IPS-20b (cell line): ENCODE measurements at regions not wholly inside any gene's neighbourhood (a gene's known extent, or its start where the extent isn't known, plus 50 kb on each side); places are given as distances from the start of the nearest gene placed in this dataset.
"Not testable (repeated sequence)": the region's sequence is repeated elsewhere in the genome, so short reads cannot be mapped to it uniquely, and the experiment has no call there.

Experiments
- H3K27ac ChIP-seq: one replicate; pipeline ENCODE4 v1.5.1; 2013; ENCODE audit warnings: low read length
- H3K27me3 ChIP-seq: 2 replicates; pipeline ENCODE4 v1.6.1; 2013; ENCODE audit warnings: mild to moderate bottlenecking, low read length, inconsistent platforms; ENCODE audit not compliant: insufficient read depth
- H3K36me3 ChIP-seq: 2 replicates; pipeline ENCODE4 v1.6.1; 2013; ENCODE audit warnings: low read depth, mild to moderate bottlenecking, inconsistent platforms, low read length, moderate library complexity; ENCODE audit not compliant: insufficient read depth
- H3K4me1 ChIP-seq: 2 replicates; pipeline ENCODE4 v1.6.1; 2013; ENCODE audit warnings: mild to moderate bottlenecking, control low read depth, inconsistent platforms, low read length, moderate library complexity; ENCODE audit not compliant: insufficient read depth
- H3K4me3 ChIP-seq: 2 replicates; pipeline ENCODE4 v1.5.1; 2013; ENCODE audit warnings: mild to moderate bottlenecking, low read length, inconsistent platforms
- H3K9ac ChIP-seq: 2 replicates; pipeline ENCODE4 v1.6.1; 2013; ENCODE audit warnings: low read depth, mild to moderate bottlenecking, inconsistent platforms, low read length, moderate library complexity
- H3K9me3 ChIP-seq: 2 replicates; pipeline ENCODE4 v1.6.1; 2013; ENCODE audit warnings: mild to moderate bottlenecking, low read depth, low read length, inconsistent platforms; ENCODE audit not compliant: insufficient read depth

DNA sequence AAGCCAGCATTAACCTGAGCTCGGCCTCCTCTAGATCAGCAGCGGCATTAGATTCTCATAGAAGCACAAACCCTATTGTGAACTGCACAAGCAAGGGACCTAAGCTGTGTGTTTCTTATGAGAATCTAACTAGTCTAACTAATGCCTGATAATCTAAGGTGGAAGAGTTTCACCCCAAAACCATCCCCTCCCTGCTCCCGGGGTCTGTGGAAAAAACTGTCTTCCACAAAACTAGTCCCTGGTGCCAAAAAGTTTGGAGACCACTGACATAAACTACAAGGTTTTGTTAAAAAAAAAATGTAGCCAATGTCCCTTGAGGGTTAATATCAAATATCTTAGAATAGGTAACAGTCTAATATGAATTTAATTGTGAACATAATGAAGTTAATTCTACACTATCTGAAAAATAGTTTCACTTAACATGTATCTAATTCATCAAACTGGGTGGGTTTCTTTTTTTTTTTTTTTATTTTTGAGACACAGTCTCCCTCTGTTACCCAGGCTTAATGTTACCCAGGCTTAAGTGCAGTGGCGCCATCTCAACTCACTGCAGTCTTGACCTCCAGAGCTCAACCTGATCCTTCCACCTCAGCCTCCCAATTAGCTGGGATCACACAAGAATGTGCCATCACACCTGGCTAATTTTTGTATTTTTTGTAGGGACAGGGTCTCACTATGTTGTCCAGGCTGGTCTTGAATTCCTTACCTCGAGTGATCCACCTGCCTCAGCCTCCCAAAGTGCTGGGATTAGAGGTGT lies 4752.2 kb upstream of the OR11H1 start:
- not testable (repeated sequence) for H3K4me1 ChIP-seq, H3K27ac ChIP-seq, H3K36me3 ChIP-seq, H3K9ac ChIP-seq, H3K27me3 ChIP-seq, H3K4me3 ChIP-seq
- H3K9me3 ChIP-seq: peaks cover 91% of the 10 kb centered on the region

GRCh38 chr22:10776358-10776729 lies 4751.6 kb upstream of the OR11H1 start:
- H3K9ac ChIP-seq, H3K4me3 ChIP-seq, H3K4me1 ChIP-seq, H3K36me3 ChIP-seq, H3K27me3 ChIP-seq, H3K27ac ChIP-seq: not testable (repeated sequence)
- H3K9me3 ChIP-seq: peaks cover 91% of the 10 kb centered on the region

- peaks cover 94% of the 10 kb centered on the region for H3K9me3 ChIP-seq
- not testable (repeated sequence) for H3K4me1 ChIP-seq, H3K36me3 ChIP-seq, H3K27ac ChIP-seq, H3K27me3 ChIP-seq, H3K9ac ChIP-seq, H3K4me3 ChIP-seq
Observed at GRCh38 chr22:10777733-10778132, 4750.3 kb upstream of the OR11H1 start.

GRCh38 chr22:10778296-10778814 lies 4749.6 kb upstream of the OR11H1 start:
- Histone ChIP-seq H3K27ac (no peak overlapping the region), H3K36me3 (no peaks in the 10 kb centered on the region), H3K9me3 (peaks cover 94% of the 10 kb centered on the region)

DNA sequence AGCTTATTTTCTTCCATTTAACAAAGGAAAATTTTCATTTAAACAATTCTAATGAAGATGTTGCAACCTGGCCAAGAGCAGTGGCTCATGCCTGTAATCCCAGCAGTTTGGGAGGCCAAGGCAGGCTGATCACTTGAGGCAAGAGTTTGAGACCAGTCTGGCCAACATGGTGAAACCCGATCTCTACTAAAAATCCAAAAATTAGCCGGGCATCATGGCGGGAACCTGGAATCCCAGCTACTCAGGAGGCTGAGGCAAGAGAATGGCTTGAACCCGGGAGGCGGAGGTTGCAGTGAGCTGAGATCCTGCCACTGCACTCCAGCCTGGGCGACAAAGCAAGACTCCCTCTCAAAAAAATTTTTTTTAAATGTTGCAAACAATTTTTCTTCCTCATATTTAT lies 4748.8 kb upstream of the OR11H1 start:
- H3K9me3 ChIP-seq: peaks cover 96% of the 10 kb centered on the region
- not testable (repeated sequence) for H3K27ac ChIP-seq, H3K4me1 ChIP-seq, H3K36me3 ChIP-seq, H3K27me3 ChIP-seq, H3K4me3 ChIP-seq, H3K9ac ChIP-seq

More at GRCh38 chr22:10778296-10778814, 4749.6 kb upstream of the OR11H1 start:
- H3K9ac ChIP-seq: no peak overlapping the region
- no peaks in the 10 kb centered on the region for H3K27me3 ChIP-seq
- no peaks in the 10 kb centered on the region for H3K4me1 ChIP-seq
- H3K4me3 ChIP-seq: no peak overlapping the region

DNA sequence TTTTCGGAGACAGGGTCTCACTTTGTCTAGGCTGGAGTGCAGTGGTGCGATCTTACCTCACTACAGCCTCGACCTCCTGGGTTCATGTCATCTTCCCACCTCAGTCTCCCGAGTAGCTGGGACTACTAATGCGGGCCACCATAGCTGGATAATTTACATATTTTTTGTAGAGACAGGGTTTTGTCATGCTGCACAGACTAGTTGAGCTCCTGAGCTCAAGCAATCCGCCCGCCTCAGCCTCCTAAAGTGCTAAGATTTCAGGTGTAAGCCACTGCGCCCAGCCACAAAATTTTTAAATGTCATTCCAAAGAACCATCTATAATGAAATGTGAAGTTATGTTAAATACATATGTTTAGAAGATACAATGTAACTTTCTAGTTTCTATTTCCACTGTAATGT lies 4747.7 kb upstream of the OR11H1 start:
- H3K27ac ChIP-seq: no peak overlapping the region
- H3K27me3 ChIP-seq: no peaks in the 10 kb centered on the region
- no peak overlapping the region for H3K9ac ChIP-seq
- no peaks in the 10 kb centered on the region for H3K36me3 ChIP-seq
- H3K4me3 ChIP-seq: no peak overlapping the region
- H3K9me3 ChIP-seq: peaks cover 88% of the 10 kb centered on the region
- no peaks in the 10 kb centered on the region for H3K4me1 ChIP-seq

DNA sequence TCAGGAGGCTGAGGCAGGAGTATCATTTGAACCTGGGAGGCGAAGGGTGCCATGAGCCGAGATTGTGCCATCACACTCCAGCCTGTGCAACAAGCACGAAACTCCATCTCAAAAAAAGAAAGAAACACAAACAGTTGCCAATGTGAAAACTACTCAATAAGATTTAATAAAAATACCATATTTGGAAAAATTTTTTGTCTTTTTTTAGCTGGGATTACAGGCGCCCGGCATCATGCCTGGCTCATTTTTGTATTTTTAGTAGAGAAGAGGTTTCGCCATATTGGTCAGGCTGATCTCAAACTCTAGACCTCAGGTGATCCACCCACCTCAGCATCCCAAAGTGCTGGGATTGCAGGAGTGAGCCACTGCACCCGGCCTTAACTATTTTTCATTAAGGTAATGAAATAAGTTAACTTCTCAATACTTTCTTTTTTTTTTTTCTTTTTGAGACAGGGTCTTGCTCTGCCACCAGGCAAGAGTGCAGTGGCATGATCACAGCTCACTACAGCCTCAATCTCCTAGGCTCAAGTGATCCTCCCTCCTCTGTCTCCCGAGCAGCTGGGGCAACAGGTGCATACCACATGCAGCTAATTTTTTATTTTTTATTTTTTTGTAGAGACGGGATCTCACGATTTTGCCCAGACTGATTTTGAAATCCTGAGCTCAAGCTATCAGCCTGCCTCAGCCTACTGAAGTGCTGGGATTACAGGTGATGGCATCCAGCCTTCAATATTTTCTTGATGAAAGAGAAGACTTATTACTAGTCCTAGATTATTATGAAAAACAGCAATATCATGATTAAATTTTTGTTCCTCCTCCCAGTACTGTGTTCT lies 4746.2 kb upstream of the OR11H1 start:
- no peaks in the 10 kb centered on the region for H3K4me1 ChIP-seq
- H3K4me3 ChIP-seq: no peak overlapping the region
- H3K9me3 ChIP-seq: peaks cover 75% of the 10 kb centered on the region
- no peaks in the 10 kb centered on the region for H3K36me3 ChIP-seq
- H3K27ac ChIP-seq: no peak overlapping the region
- no peaks in the 10 kb centered on the region for H3K27me3 ChIP-seq
- no peak overlapping the region for H3K9ac ChIP-seq
